ENCODE measurements at regions not wholly inside any gene's neighbourhood (a gene's known extent, or its start where the extent isn't known, plus 50 kb on each side); places are given as distances from the start of the nearest gene placed in this dataset.

- H3K4me1 ChIP-seq (replicated peaks in 1 of 2): peaks cover 0 to 4% of the 10 kb centered on the region in 2 donors
- H3K4me3 ChIP-seq: no peak overlapping the region
- 25 to 100% (median 75%) methylated on average over 1 to 10 of the region's 10 CpGs; no CpG with 5 or more reads in 1 of the 10 experiments for WGBS, 10 experiments
- in situ Hi-C loops (cut with MboI; ENCODE audit: low pct_unique_long_range_greater_than_20kb in 2 of 9, low sequenced_read_pairs in 9 of 9, unreplicated experiment in 9 of 9): no loop called here
- H3K27ac ChIP-seq: no peak overlapping the region
- no peak for ATAC-seq (replicated peaks in 6 of 8)
These were observed 203.8 kb downstream of the RPLP1 start for GRCh38 chr15:69656271-69657030.

- Histone ChIP-seq H3K4me1 (replicated peaks in 1 of 2) (peaks cover 0 to 4% of the 10 kb centered on the region in 2 donors), H3K27ac (no peak overlapping the region), H3K4me3 (no peak overlapping the region)
- in situ Hi-C loops (cut with MboI; ENCODE audit: low pct_unique_long_range_greater_than_20kb in 2 of 9, low sequenced_read_pairs in 9 of 9, unreplicated experiment in 9 of 9): no loop called here
- 33 to 100% (median 91%) methylated on average over 1 to 6 of the region's 6 CpGs; no CpG with 5 or more reads in 4 of the 10 experiments for WGBS, 10 experiments
- ATAC-seq (replicated peaks in 6 of 8): no peak
These were observed 205.0 kb downstream of the RPLP1 start for GRCh38 chr15:69657626-69658025.

DNA sequence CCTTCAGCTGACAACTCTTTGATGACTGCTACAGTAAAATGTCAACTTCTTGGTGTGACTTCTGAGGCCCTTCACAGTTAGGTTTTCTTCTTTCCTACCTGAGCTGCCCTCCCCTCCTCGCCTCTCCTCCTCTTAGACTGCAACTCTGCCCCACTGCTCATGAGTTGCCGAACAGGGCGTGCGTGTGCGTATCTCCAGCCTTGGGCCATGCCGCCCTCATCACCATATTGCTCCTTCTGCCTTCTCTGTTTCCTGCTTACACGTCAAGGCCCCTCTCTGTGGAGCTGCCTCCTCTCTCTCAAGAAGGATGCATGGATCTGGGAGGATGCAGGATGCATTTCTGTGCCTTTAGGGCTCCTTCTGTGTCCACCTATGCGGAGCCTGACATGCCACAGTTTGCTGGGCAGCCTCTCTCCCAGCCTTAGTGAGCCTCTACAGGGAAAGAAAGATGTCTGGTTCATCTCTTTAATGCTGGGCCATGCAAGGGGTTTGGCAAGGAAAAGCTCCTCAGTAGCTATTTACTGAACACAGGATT is 205.9 kb downstream of the RPLP1 start:
- WGBS, 10 experiments: 50 to 100% (median 89%) methylated on average over 2 to 8 of the region's 8 CpGs; no CpG with 5 or more reads in 2 of the 10 experiments
- peaks cover 0 to 1% of the 10 kb centered on the region in 2 donors for H3K4me1 ChIP-seq (replicated peaks in 1 of 2)
- H3K4me3 ChIP-seq: no peak overlapping the region
- in situ Hi-C loops (cut with MboI; ENCODE audit: low pct_unique_long_range_greater_than_20kb in 2 of 9, low sequenced_read_pairs in 9 of 9, unreplicated experiment in 9 of 9): no loop called here
- H3K27ac ChIP-seq: no peak overlapping the region
- peak in 2 of 8 experiments; percentile 37 to 61 for ATAC-seq (replicated peaks in 6 of 8)

DNA sequence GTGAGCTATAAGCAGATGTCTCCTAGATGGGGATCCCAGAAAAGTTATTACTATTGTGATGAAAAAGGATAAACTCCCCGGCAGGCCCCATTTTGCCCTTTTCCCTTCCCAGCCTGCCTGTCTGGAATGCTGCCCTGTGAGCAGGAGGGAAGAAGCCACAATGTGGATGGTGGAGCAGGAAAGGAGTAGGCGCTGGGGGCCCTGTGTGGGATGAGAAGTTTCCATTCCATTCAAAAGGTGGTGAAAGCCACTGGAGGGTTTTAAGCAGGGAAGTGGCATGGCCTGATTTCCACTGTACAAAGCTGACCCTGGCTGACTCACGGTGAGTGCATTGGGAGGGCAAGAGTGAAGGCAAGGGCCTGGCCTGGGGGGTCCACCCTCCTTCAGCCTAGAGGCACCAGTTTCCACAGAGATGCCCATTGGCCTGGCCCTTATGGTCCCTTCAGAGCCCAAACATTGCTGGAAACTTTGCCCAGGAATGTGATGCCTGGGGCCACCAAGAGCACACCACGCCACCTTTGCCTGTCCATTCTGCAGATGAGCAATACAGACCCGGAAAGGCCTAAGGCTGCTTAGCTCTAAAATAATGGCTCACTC is 206.9 kb downstream of the RPLP1 start:
- Histone ChIP-seq H3K27ac (no peak overlapping the region), H3K4me1 (replicated peaks in 1 of 2) (peaks cover 7 to 12% of the 10 kb centered on the region in 2 donors), H3K4me3 (no peak overlapping the region)
- WGBS, 10 experiments: 90 to 100% (median 93%) methylated on average over 1 to 2 of the region's 5 CpGs; no CpG with 5 or more reads in 5 of the 10 experiments
- no peak for ATAC-seq (replicated peaks in 6 of 8)
- in situ Hi-C loops (cut with MboI; ENCODE audit: low pct_unique_long_range_greater_than_20kb in 2 of 9, low sequenced_read_pairs in 9 of 9, unreplicated experiment in 9 of 9): no loop called here

- ATAC-seq (replicated peaks in 6 of 8): no peak
- in situ Hi-C loops (cut with MboI; ENCODE audit: low pct_unique_long_range_greater_than_20kb in 2 of 9, low sequenced_read_pairs in 9 of 9, unreplicated experiment in 9 of 9): no loop called here
These were observed 207.5 kb downstream of the RPLP1 start for GRCh38 chr15:69660114-69660513.

DNA sequence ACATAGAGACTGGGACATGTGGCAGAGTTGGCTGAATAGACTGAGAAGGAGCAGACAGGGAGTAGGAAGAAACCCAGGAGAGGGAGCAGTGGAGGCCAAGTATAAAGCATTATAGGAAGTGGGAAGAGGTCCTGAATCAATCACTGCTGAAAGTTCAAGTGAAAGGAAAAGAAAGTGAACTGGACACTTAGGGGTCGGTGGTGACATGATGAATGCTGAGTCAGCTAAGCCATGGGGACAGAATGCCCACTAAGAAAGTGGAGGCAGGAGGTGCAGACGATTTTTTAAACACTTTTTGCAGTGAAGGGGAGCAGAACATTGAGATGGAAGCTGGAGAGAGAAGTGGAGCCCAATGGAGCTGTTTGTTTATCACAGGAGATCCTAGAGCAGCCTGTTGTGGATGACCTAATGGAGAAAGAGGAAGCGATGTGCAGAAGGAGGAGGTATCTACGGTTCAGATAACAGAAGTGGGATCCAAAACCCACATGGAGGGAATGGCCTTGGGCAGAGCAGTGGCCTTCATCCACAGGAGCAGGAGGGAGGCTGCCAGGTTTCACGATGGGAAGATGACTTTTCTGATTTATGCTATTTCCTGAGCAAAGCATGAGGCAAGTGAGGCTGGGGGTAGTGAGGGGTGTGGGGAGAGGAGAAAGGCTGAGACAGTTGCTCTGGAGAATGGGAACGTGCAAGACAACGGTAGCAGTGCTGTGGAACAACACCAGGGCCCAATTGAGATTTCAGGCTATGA is 208.2 kb downstream of the RPLP1 start:
- no peak for ATAC-seq (replicated peaks in 6 of 8)
- no peak overlapping the region for H3K4me3 ChIP-seq
- 18 to 100% (median 73%) methylated on average over 1 to 7 of the region's 7 CpGs; no CpG with 5 or more reads in 3 of the 10 experiments for WGBS, 10 experiments
- in situ Hi-C loops (cut with MboI; ENCODE audit: low pct_unique_long_range_greater_than_20kb in 2 of 9, low sequenced_read_pairs in 9 of 9, unreplicated experiment in 9 of 9): no loop called here
- H3K27ac ChIP-seq: no peak overlapping the region
- peaks cover 19 to 25% of the 10 kb centered on the region in 2 donors for H3K4me1 ChIP-seq (replicated peaks in 1 of 2)

More at GRCh38 chr15:69660114-69660513, 207.5 kb downstream of the RPLP1 start:
- H3K4me1 ChIP-seq (replicated peaks in 1 of 2): peaks cover 12 to 18% of the 10 kb centered on the region in 2 donors
- H3K27ac ChIP-seq: no peak overlapping the region
- 60 to 100% (median 79%) methylated on average over 1 to 2 of the region's 2 CpGs; no CpG with 5 or more reads in 7 of the 10 experiments for WGBS, 10 experiments
- no peak overlapping the region for H3K4me3 ChIP-seq

DNA sequence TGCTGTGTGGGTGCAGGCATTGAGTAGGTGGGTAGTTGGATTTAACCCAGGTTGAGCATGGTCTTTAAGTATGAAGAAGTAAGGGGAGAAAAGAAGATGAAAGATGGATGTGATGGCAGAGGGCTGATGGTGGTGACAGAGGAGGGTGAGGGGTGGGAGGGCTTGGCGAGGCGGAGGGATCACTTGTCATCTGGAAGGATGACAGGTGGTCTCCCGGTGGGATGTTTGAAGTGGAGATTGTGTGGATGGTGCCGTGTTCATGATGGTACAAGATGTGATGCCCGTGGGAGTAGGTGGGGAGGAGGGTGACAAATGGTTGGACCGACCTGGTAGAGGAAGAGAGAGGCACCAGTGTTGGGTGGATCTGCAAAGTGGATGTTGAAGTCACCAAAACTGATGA is 208.8 kb downstream of the RPLP1 start:
- Histone ChIP-seq H3K27ac (no peak overlapping the region), H3K4me1 (replicated peaks in 1 of 2) (peaks cover 26 to 31% of the 10 kb centered on the region in 2 donors), H3K4me3 (no peak overlapping the region)
- in situ Hi-C loops (cut with MboI; ENCODE audit: low pct_unique_long_range_greater_than_20kb in 2 of 9, low sequenced_read_pairs in 9 of 9, unreplicated experiment in 9 of 9): no loop called here
- ATAC-seq (replicated peaks in 6 of 8): no peak
- WGBS, 10 experiments: 20 to 86% (median 75%) methylated on average over 1 to 5 of the region's 6 CpGs; no CpG with 5 or more reads in 4 of the 10 experiments

DNA sequence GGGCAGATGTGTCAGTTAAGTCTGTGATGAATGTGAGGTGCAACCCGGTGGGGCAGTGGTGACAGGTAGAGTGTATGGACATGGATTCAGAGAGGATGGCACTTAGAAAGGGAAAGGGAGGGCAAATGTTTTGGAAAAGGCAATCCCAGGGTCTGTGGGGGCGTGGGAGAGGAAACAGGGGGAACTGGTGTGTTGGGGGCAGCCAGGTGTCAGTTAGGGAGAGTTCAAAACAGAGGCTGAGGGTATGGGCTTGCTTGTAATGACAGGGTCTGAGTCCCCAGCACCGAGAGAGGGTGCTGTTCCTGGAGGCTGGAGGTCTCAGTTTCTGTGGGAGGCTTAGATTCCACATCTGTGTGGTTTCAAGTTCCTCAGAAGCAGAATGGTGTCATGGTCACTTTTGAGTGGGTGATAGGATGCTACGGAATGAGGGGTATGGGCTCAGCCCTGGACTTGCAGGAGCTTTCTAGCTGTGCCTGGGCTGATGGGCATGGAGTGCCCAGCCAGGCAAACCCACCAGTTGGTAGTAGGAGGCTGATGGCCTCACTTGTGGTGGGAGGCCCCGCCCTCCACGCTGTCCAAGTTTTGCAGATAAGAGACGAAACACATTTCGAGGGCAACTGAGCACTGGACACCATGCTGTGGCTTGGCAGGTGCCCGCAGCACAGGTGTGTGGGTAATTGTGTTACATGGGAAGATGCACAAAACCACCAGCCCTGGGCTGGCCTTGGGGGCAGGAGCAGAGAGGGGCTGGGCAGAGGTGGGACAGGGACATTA is 209.4 kb downstream of the RPLP1 start:
- in situ Hi-C loops (cut with MboI; ENCODE audit: low pct_unique_long_range_greater_than_20kb in 2 of 9, low sequenced_read_pairs in 9 of 9, unreplicated experiment in 9 of 9): no loop called here
- Histone ChIP-seq H3K4me3 (no peak overlapping the region), H3K27ac (no peak overlapping the region), H3K4me1 (replicated peaks in 1 of 2) (peaks cover 29 to 37% of the 10 kb centered on the region in 2 donors)
- 47 to 70% (median 65%) methylated on average over 2 to 6 of the region's 9 CpGs; no CpG with 5 or more reads in 7 of the 10 experiments for WGBS, 10 experiments
- ATAC-seq (replicated peaks in 6 of 8): no peak

DNA sequence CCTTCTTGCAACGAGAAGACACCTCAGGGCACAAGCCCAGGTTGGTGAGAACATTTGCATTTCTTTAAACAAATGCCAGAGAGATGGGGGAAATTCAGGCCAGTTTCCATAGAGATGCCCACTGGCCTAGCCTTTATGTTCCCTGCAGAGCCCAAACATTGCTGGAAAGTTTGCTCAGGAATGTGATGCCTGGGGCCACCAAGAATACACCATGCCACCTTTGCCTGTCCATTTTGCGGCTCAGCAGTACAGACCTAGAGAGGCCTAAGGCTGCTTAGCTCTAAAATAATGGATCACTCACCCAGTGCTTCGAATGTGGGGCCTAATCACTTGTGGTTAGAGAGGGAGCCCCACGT is 210.0 kb downstream of the RPLP1 start:
- no peak overlapping the region for H3K27ac ChIP-seq
- no peak for ATAC-seq (replicated peaks in 6 of 8)
- 0 to 100% (median 68%) methylated on average over 1 to 3 of the region's 4 CpGs; no CpG with 5 or more reads in 6 of the 10 experiments for WGBS, 10 experiments
- peaks cover 29 to 38% of the 10 kb centered on the region in 2 donors for H3K4me1 ChIP-seq (replicated peaks in 1 of 2)
- in situ Hi-C loops (cut with MboI; ENCODE audit: low pct_unique_long_range_greater_than_20kb in 2 of 9, low sequenced_read_pairs in 9 of 9, unreplicated experiment in 9 of 9): no loop called here
- no peak overlapping the region for H3K4me3 ChIP-seq

GRCh38 chr15:69663441-69663840 is 210.8 kb downstream of the RPLP1 start:
- no peak overlapping the region for H3K27ac ChIP-seq
- in situ Hi-C loops (cut with MboI; ENCODE audit: low pct_unique_long_range_greater_than_20kb in 2 of 9, low sequenced_read_pairs in 9 of 9, unreplicated experiment in 9 of 9): no loop called here
- H3K4me3 ChIP-seq: no peak overlapping the region
- H3K4me1 ChIP-seq (replicated peaks in 1 of 2): peaks cover 29 to 38% of the 10 kb centered on the region in 2 donors
- ATAC-seq (replicated peaks in 6 of 8): no peak

DNA sequence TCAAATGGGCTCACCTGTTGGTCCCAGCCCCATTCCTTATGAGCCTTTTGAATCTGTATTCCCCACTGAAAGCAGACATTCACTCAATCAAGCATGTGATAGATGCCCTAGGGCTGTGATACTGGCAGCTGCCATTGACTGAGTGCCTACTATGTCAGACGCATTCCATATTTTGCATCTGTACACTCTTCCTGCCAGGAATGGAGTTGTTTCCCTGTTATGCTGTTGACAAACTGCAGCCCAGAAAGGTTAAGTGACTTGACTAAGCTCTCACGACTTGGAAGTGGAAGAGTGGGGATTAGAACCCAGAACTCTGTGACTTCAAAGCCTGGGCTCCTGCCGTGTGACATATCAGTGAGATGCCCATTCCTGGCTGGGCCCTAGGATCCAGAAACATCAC is 211.4 kb downstream of the RPLP1 start:
- ATAC-seq (replicated peaks in 6 of 8): no peak
- Histone ChIP-seq H3K4me3 (no peak overlapping the region), H3K4me1 (replicated peaks in 1 of 2) (peaks cover 29 to 38% of the 10 kb centered on the region in 2 donors), H3K27ac (peak overlapping the region; percentile 5 to 66)
- 44 to 89% (median 64%) methylated on average over 2 to 3 of the region's 3 CpGs; no CpG with 5 or more reads in 6 of the 10 experiments for WGBS, 10 experiments
- in situ Hi-C loops (cut with MboI; ENCODE audit: low pct_unique_long_range_greater_than_20kb in 2 of 9, low sequenced_read_pairs in 9 of 9, unreplicated experiment in 9 of 9): no loop called here
